IMR-90 (cell line): ENCODE measurements at regions not wholly inside any gene's neighbourhood (a gene's known extent, or its start where the extent isn't known, plus 50 kb on each side); places are given as distances from the start of the nearest gene placed in this dataset.

Source experiments
- ATAC-seq: fragments of 200-7000 bp; cut with Tn5 transposase; 2 replicates; pipeline ENCODE4 v1.9.1; 2020; ENCODE audit warnings: low read depth, mild to moderate bottlenecking, moderate library complexity
- BruUV-seq: library from RNA; stranded (reverse); fragments of 400-500 nt; replicated peaks from 2 replicates; lab custom pipeline; 2021; lab: Mats Ljungman, UMichigan
- CTCF ChIA-PET: fragments of 300-600 bp; formaldehyde crosslinking; extraction: SDS; loops from one replicate; lab custom pipeline; 2021; ENCODE audit warnings: antibody characterized with exemption; lab: Yijun Ruan, JAX
- POLR2A ChIA-PET: fragments of 300-600 bp; sonication (Branson Sonifier 250); formaldehyde crosslinking; loops from one replicate; lab custom pipeline; 2022; ENCODE audit warnings: antibody characterized with exemption; ENCODE audit not compliant: unreplicated experiment; lab: Charles Lee
- DNase-seq: peaks from one replicate; pipeline ENCODE4 v3.0.0; 2013
- H2AFZ ChIP-seq: replicated peaks from 2 replicates; pipeline ENCODE3; 2013; ENCODE audit warnings: low read length, mild to moderate bottlenecking; ENCODE audit not compliant: poor library complexity
- H2AK5ac ChIP-seq: 2 replicates; pipeline ENCODE4 v1.6.1; 2013; ENCODE audit warnings: low read depth, low read length, inconsistent platforms
- H2AK9ac ChIP-seq: replicated peaks from 2 replicates; pipeline ENCODE3; 2013; ENCODE audit warnings: mild to moderate bottlenecking, low read depth, low read length, moderate library complexity; ENCODE audit not compliant: poor library complexity
- H2BK120ac ChIP-seq: 2 replicates; pipeline ENCODE4 v1.6.1; 2013; ENCODE audit warnings: low read depth, low read length, inconsistent platforms
- H2BK15ac ChIP-seq: 3 replicates; pipeline ENCODE4 v1.6.1; 2013; ENCODE audit warnings: low read depth, low read length, inconsistent platforms
- H2BK20ac ChIP-seq: 2 replicates; pipeline ENCODE4 v1.6.1; 2013; ENCODE audit warnings: low read depth, mild to moderate bottlenecking, inconsistent platforms, low read length, moderate library complexity
- H2BK5ac ChIP-seq: 2 replicates; pipeline ENCODE4 v1.6.1; 2013; ENCODE audit warnings: mild to moderate bottlenecking, low read depth, low read length, inconsistent platforms; ENCODE audit not compliant: poor library complexity, severe bottlenecking
- H3K14ac ChIP-seq: replicated peaks from 2 replicates; pipeline ENCODE4 v1.6.1; 2013; ENCODE audit warnings: low read depth, low read length, inconsistent platforms
- H3K18ac ChIP-seq: 2 replicates; pipeline ENCODE4 v1.6.1; 2013; ENCODE audit warnings: low read depth, low read length, control low read depth
- H3K23ac ChIP-seq: 2 replicates; pipeline ENCODE4 v1.6.1; 2013; ENCODE audit warnings: low read depth, low read length, inconsistent platforms
- H3K27ac ChIP-seq: 2 replicates; pipeline ENCODE4 v1.5.1; 2013; ENCODE audit warnings: mild to moderate bottlenecking, control low read depth, low read length; ENCODE audit not compliant: insufficient read depth
- H3K27me3 ChIP-seq: 2 replicates; pipeline ENCODE4 v1.6.1; 2013; ENCODE audit warnings: low read length; ENCODE audit not compliant: control insufficient read depth, insufficient read depth
- H3K36me3 ChIP-seq: 2 replicates; pipeline ENCODE4 v1.6.1; 2013; ENCODE audit warnings: low read length, mixed read lengths; ENCODE audit not compliant: control insufficient read depth, insufficient read depth
- H3K4ac ChIP-seq: 2 replicates; pipeline ENCODE4 v1.6.1; 2013; ENCODE audit warnings: low read depth, low read length, inconsistent platforms
- H3K4me1 ChIP-seq: 2 replicates; pipeline ENCODE4 v1.6.1; 2013; ENCODE audit warnings: low read length, mixed read lengths; ENCODE audit not compliant: control insufficient read depth, insufficient read depth
- H3K4me2 ChIP-seq: 2 replicates; pipeline ENCODE4 v1.6.1; 2013; ENCODE audit warnings: low read depth, mild to moderate bottlenecking, control low read depth, low read length, moderate library complexity
- H3K4me3 ChIP-seq: 2 replicates; pipeline ENCODE4 v1.5.1; 2013; ENCODE audit warnings: low read depth, mild to moderate bottlenecking, control low read depth, low read length, moderate library complexity; ENCODE audit not compliant: insufficient read depth
- H3K56ac ChIP-seq: 2 replicates; pipeline ENCODE4 v1.6.1; 2013; ENCODE audit warnings: low read length, inconsistent platforms; ENCODE audit not compliant: insufficient read depth; ENCODE audit errors: extremely low read depth
- H3K79me1 ChIP-seq, 2 experiments: 2 replicates each; pipeline ENCODE4 v1.6.1; 2013; ENCODE audit warnings: low read length in 2 of 2, inconsistent platforms in 1 of 2, low read depth in 1 of 2
- H3K9ac ChIP-seq: 2 replicates; pipeline ENCODE4 v1.6.1; 2013; ENCODE audit warnings: low read depth, low read length, control low read depth
- H3K9me1 ChIP-seq: 2 replicates; pipeline ENCODE4 v1.6.1; 2013; ENCODE audit warnings: low read length, inconsistent platforms; ENCODE audit not compliant: insufficient read depth
- H3K9me3 ChIP-seq: 2 replicates; pipeline ENCODE4 v1.6.1; 2013; ENCODE audit warnings: low read length; ENCODE audit not compliant: control insufficient read depth, insufficient read depth
- H4K20me1 ChIP-seq: 2 replicates; pipeline ENCODE4 v1.6.1; 2013; ENCODE audit warnings: low read length, inconsistent platforms; ENCODE audit not compliant: insufficient read depth
- H4K5ac ChIP-seq: 2 replicates; pipeline ENCODE4 v1.6.1; 2013; ENCODE audit warnings: mild to moderate bottlenecking, low read depth, low read length, control low read depth
- H4K8ac ChIP-seq, 2 experiments: 2 replicates each; pipeline ENCODE4 v1.6.1; 2013; ENCODE audit warnings: low read depth in 2 of 2, low read length in 2 of 2, control low read depth in 1 of 2, inconsistent platforms in 1 of 2
- H4K91ac ChIP-seq: 2 replicates; pipeline ENCODE4 v1.6.1; 2013; ENCODE audit warnings: low read depth, low read length, inconsistent platforms; ENCODE audit not compliant: insufficient read depth
- BHLHE40 ChIP-seq: fragments of 150-350 bp; IDR thresholded peaks from 2 replicates; pipeline ENCODE4 v1.6.1; 2016; ENCODE audit warnings: mild to moderate bottlenecking, low read depth, low read length
- CEBPB ChIP-seq: IDR thresholded peaks from 2 replicates; pipeline ENCODE4 v1.6.1; 2012; ENCODE audit warnings: low read depth, low read length, improper control_type of control experiment
- CHD1 ChIP-seq: IDR thresholded peaks from 2 replicates; pipeline ENCODE4 v1.6.1; 2012; ENCODE audit warnings: low read depth, low read length, improper control_type of control experiment
- CTCF ChIP-seq: conservative IDR thresholded peaks from 2 replicates; pipeline ENCODE4 v1.5.1; 2012; ENCODE audit warnings: mild to moderate bottlenecking, low read depth, low read length, improper control_type of control experiment
- ELK1 ChIP-seq: fragments of 150-350 bp; IDR thresholded peaks from 2 replicates; pipeline ENCODE4 v1.6.1; 2016; ENCODE audit warnings: low read depth, mild to moderate bottlenecking, low read length, moderate library complexity, borderline replicate concordance
- FOS ChIP-seq: fragments of 150-350 bp; IDR thresholded peaks from 2 replicates; pipeline ENCODE4 v1.6.1; 2016; ENCODE audit warnings: low read depth, low read length
- MAZ ChIP-seq: IDR thresholded peaks from 2 replicates; pipeline ENCODE4 v1.6.1; 2012; ENCODE audit warnings: low read depth, mild to moderate bottlenecking, low read length, improper control_type of control experiment, moderate library complexity, borderline replicate concordance
- MXI1 ChIP-seq: IDR thresholded peaks from 2 replicates; pipeline ENCODE4 v1.6.1; 2012; ENCODE audit warnings: low read depth, mild to moderate bottlenecking, low read length, moderate library complexity, borderline replicate concordance
- NFE2L2 ChIP-seq: fragments of 150-350 bp; IDR thresholded peaks from 2 replicates; pipeline ENCODE4 v1.6.1; 2016; ENCODE audit warnings: low read depth, mild to moderate bottlenecking, low read length
- POLR2A ChIP-seq: IDR thresholded peaks from 2 replicates; pipeline ENCODE4 v1.6.1; 2012; ENCODE audit warnings: mild to moderate bottlenecking, low read depth, low read length
- RAD21 ChIP-seq: IDR thresholded peaks from 2 replicates; pipeline ENCODE4 v1.6.1; 2012; ENCODE audit warnings: low read length, improper control_type of control experiment
- USF2 ChIP-seq: fragments of 150-350 bp; IDR thresholded peaks from 2 replicates; pipeline ENCODE4 v1.6.1; 2017; ENCODE audit warnings: mild to moderate bottlenecking, antibody characterized with exemption, low read length, low read depth
- WGBS, 2 experiments: methylation state at CpG; one replicate each; pipeline versions ENCODE4 v1.1.5 to v1.1.7; 2013; ENCODE audit warnings: missing lambda C conversion rate in 2 of 2; ENCODE audit not compliant: insufficient read length in 1 of 2; ENCODE audit errors: extremely low coverage in 2 of 2; 5-methylcytosine and 5-hydroxymethylcytosine counted together
- dilution Hi-C: fragments of 300-500 bp; cut with HindIII; formaldehyde crosslinking; loops from one replicate; pipeline ENCODE4 v1.14.3; 2018; ENCODE audit warnings: low sequenced_read_pairs; ENCODE audit not compliant: unreplicated experiment
- in situ Hi-C: fragments of 300-500 bp; cut with MboI; formaldehyde crosslinking; loops from 3 replicates; pipeline ENCODE4 v1.14.3; 2019; ENCODE audit warnings: low sequenced_read_pairs, inconsistent platforms, mixed read lengths
- intact Hi-C: fragments of 100-400 bp; cut with micrococcal nuclease; formaldehyde crosslinking; loops from 2 replicates; pipeline ENCODE4 v1.10.0; 2022

- H3K36me3 ChIP-seq = no peaks in the 10 kb centered on the region
- peaks cover 3% of the 10 kb centered on the region for H3K27me3 ChIP-seq
- H3K79me1 ChIP-seq = no peaks in the 10 kb centered on the region
- no peak overlapping the region for H3K4ac ChIP-seq
- H2AFZ ChIP-seq = no peak overlapping the region
- H3K4me3 ChIP-seq = no peak overlapping the region
- no peak overlapping the region for H3K4me2 ChIP-seq
- H2BK120ac ChIP-seq = no peak overlapping the region
- ChIA-PET POLR2A (no interaction called here), CTCF (interaction anchor here (0.5 kb wide), 1 partner anchor 747 kb away, joined by 3 read pairs; no protein-coding TSS in a partner anchor)
- no peak overlapping the region for H3K14ac ChIP-seq
- H3K9ac ChIP-seq = no peak overlapping the region
- H4K5ac ChIP-seq = no peak overlapping the region
- no peak overlapping the region for H2AK9ac ChIP-seq
- WGBS, 2 experiments = no CpG with 5 or more reads among the region's 1 CpG
- H3K9me3 ChIP-seq = no peaks in the 10 kb centered on the region
- H2AK5ac ChIP-seq = no peak overlapping the region
- H3K23ac ChIP-seq = no peak overlapping the region
- H2BK15ac ChIP-seq = no peak overlapping the region
- H2BK5ac ChIP-seq = no peak overlapping the region
- H3K4me1 ChIP-seq = no peaks in the 10 kb centered on the region
- TF ChIP-seq MXI1 (no peak), NFE2L2 (no peak), CTCF (no peak), ELK1 (no peak), POLR2A (no peak), CHD1 (no peak), CEBPB (no peak), BHLHE40 (no peak), USF2 (no peak), FOS (no peak), MAZ (no peak), RAD21 (no peak)
- in situ Hi-C loops (no loop called here), dilution Hi-C loops (no loop called here), intact Hi-C loops (no loop called here)
- H3K9me1 ChIP-seq = no peaks in the 10 kb centered on the region
- no peak overlapping the region for H3K18ac ChIP-seq
- H4K8ac ChIP-seq = no peak overlapping the region
- H4K91ac ChIP-seq = no peak overlapping the region
- no peak overlapping the region for H3K27ac ChIP-seq
- ATAC-seq (no peak), DNase-seq (no peak)
- no peak overlapping the region for H3K56ac ChIP-seq
- no peak overlapping the region for H2BK20ac ChIP-seq
- H4K20me1 ChIP-seq = no peaks in the 10 kb centered on the region
- no TSS peak for BruUV-seq
Observed at GRCh38 chr2:60634438-60634837, 81.0 kb upstream of the BCL11A start.
